ENCODE measurements at regions not wholly inside any gene's neighbourhood (a gene's known extent, or its start where the extent isn't known, plus 50 kb on each side); places are given as distances from the start of the nearest gene placed in this dataset.
"Not testable (repeated sequence)": the region's sequence is repeated elsewhere in the genome, so short reads cannot be mapped to it uniquely, and the experiment has no call there.

- H3K4me1 Mint-ChIP-seq, result no peaks in the 10 kb centered on the region
- H3K27ac Mint-ChIP-seq, result no peak overlapping the region
- no peak overlapping the region for H3K4me3 Mint-ChIP-seq
- H3K36me3 Mint-ChIP-seq, result peaks cover 0 to 5% (median 0%) of the 10 kb centered on the region in 3 donors
- peaks cover 0 to 2% (median 0%) of the 10 kb centered on the region in 5 donors for H3K27me3 Mint-ChIP-seq
- peaks cover 0 to 8% (median 0%) of the 10 kb centered on the region in 9 donors for H3K9me3 Mint-ChIP-seq
- DNase-seq, result no peak
- no peak for ATAC-seq
- POLR2A ChIA-PET, result no interaction called here
Measured at GRCh38 chr3:153356908-153357307, 194.9 kb downstream of the RAP2B start.

- no peak for ATAC-seq
- no peaks in the 10 kb centered on the region for H3K4me1 Mint-ChIP-seq
- H3K9me3 Mint-ChIP-seq, result peaks cover 0 to 10% (median 0%) of the 10 kb centered on the region in 9 donors
- H3K27ac Mint-ChIP-seq, result no peak overlapping the region
- no peak overlapping the region for H3K4me3 Mint-ChIP-seq
- H3K27me3 Mint-ChIP-seq, result no peaks in the 10 kb centered on the region
- DNase-seq, result no peak
- H3K36me3 Mint-ChIP-seq, result peaks cover 0 to 5% (median under 1%) of the 10 kb centered on the region in 3 donors
- POLR2A ChIA-PET, result no interaction called here
Measured at GRCh38 chr3:153357436-153357835, 195.4 kb downstream of the RAP2B start.

GRCh38 chr3:153369561-153370374 lies 207.7 kb downstream of the RAP2B start:
- Mint-ChIP-seq H3K9me3 (peaks cover 2 to 21% (median 10%) of the 10 kb centered on the region in 9 donors), H3K4me1 (peaks cover under 1 to 9% (median 3%) of the 10 kb centered on the region in 4 donors), H3K4me3 (no peak overlapping the region), H3K27me3 (peaks cover 0 to 2% (median 0%) of the 10 kb centered on the region in 5 donors), H3K36me3 (peaks cover 0 to 20% (median 18%) of the 10 kb centered on the region in 3 donors), H3K27ac (no peak overlapping the region)
- DNase-seq, result no peak
- POLR2A ChIA-PET, result interaction anchor here (0.6 kb wide), 1 partner anchor 185 kb away, joined by 3 read pairs; no protein-coding TSS in a partner anchor
- ATAC-seq, result no peak

GRCh38 chr3:153370680-153371079 lies 208.7 kb downstream of the RAP2B start:
- Mint-ChIP-seq H3K27ac (no peak overlapping the region), H3K4me3 (no peak overlapping the region), H3K9me3 (peaks cover 0 to 13% (median 3%) of the 10 kb centered on the region in 9 donors), H3K36me3 (peaks cover 0 to 14% (median 12%) of the 10 kb centered on the region in 3 donors), H3K4me1 (peaks cover 2 to 11% (median 5%) of the 10 kb centered on the region in 4 donors), H3K27me3 (peaks cover 0 to 2% (median 0%) of the 10 kb centered on the region in 5 donors)
- DNase-seq (no peak), ATAC-seq (no peak)
- POLR2A ChIA-PET, result no interaction called here

GRCh38 chr3:153372326-153372725 lies 210.3 kb downstream of the RAP2B start:
- POLR2A ChIA-PET, result no interaction called here
- Mint-ChIP-seq H3K4me1 (peaks cover 2 to 11% (median 5%) of the 10 kb centered on the region in 4 donors), H3K36me3 (peaks cover 0 to 5% (median 0%) of the 10 kb centered on the region in 3 donors)

GRCh38 chr3:153373606-153374005 lies 211.6 kb downstream of the RAP2B start:
- Mint-ChIP-seq H3K27ac (no peak overlapping the region), H3K9me3 (peaks cover 0 to 4% (median 0%) of the 10 kb centered on the region in 9 donors), H3K27me3 (peaks cover 0 to 2% (median 2%) of the 10 kb centered on the region in 5 donors), H3K36me3 (peaks cover 0 to 5% (median 0%) of the 10 kb centered on the region in 3 donors), H3K4me3 (no peak overlapping the region), H3K4me1 (peaks cover 2 to 11% (median 5%) of the 10 kb centered on the region in 4 donors)
- POLR2A ChIA-PET, result no interaction called here
- DNase-seq (no peak), ATAC-seq (no peak)

More at GRCh38 chr3:153372326-153372725, 210.3 kb downstream of the RAP2B start:
- Mint-ChIP-seq H3K27me3 (peaks cover 0 to 2% (median 2%) of the 10 kb centered on the region in 5 donors), H3K4me3 (no peak overlapping the region), H3K9me3 (peaks cover 0 to 4% (median 0%) of the 10 kb centered on the region in 9 donors), H3K27ac (no peak overlapping the region)
- no peak for DNase-seq
- no peak for ATAC-seq

GRCh38 chr3:153378366-153378765 lies 216.3 kb downstream of the RAP2B start:
- H3K36me3 Mint-ChIP-seq, H3K27ac Mint-ChIP-seq, H3K9me3 Mint-ChIP-seq, POLR2A ChIA-PET, H3K4me3 Mint-ChIP-seq, ATAC-seq, H3K4me1 Mint-ChIP-seq, DNase-seq, H3K27me3 Mint-ChIP-seq: not testable (repeated sequence)

GRCh38 chr3:153379516-153379915 lies 217.5 kb downstream of the RAP2B start:
- peaks cover 0 to 2% (median 0%) of the 10 kb centered on the region in 5 donors for H3K27me3 Mint-ChIP-seq
- no peak for DNase-seq
- no peak overlapping the region for H3K27ac Mint-ChIP-seq
- no peak overlapping the region for H3K4me3 Mint-ChIP-seq
- H3K36me3 Mint-ChIP-seq, result no peaks in the 10 kb centered on the region
- POLR2A ChIA-PET, result no interaction called here
- H3K4me1 Mint-ChIP-seq, result peaks cover 2 to 11% (median 3%) of the 10 kb centered on the region in 4 donors
- no peak for ATAC-seq
- peaks cover 0 to 3% (median 0%) of the 10 kb centered on the region in 9 donors for H3K9me3 Mint-ChIP-seq

GRCh38 chr3:153385343-153385742 lies 223.3 kb downstream of the RAP2B start:
- no peak overlapping the region for H3K4me3 Mint-ChIP-seq
- H3K36me3 Mint-ChIP-seq, result no peaks in the 10 kb centered on the region
- ATAC-seq (peak; percentile 44 to 74), DNase-seq (peak in 3 of 10 donors; percentile 3 to 44 (median 32))
- peaks cover 0 to 15% (median 9%) of the 10 kb centered on the region in 4 donors for H3K4me1 Mint-ChIP-seq
- no peaks in the 10 kb centered on the region for H3K9me3 Mint-ChIP-seq
- H3K27me3 Mint-ChIP-seq, result no peaks in the 10 kb centered on the region
- POLR2A ChIA-PET, result interaction anchor here (0.5 to 1.0 kb wide), 2 partner anchors 220 to 338 kb away, joined by 3 to 5 read pairs; no protein-coding TSS in a partner anchor
- peak overlapping the region in 3 of 10 donors; percentile 4 to 65 (median 36) for H3K27ac Mint-ChIP-seq

GRCh38 chr3:153392363-153392762 lies 230.3 kb downstream of the RAP2B start:
- ATAC-seq, result no peak
- no peak for DNase-seq
- no peak overlapping the region for H3K4me3 Mint-ChIP-seq
- no peaks in the 10 kb centered on the region for H3K4me1 Mint-ChIP-seq
- H3K36me3 Mint-ChIP-seq, result peaks cover 0 to 28% (median 23%) of the 10 kb centered on the region in 3 donors
- POLR2A ChIA-PET, result no interaction called here
- no peak overlapping the region for H3K27ac Mint-ChIP-seq
- H3K27me3 Mint-ChIP-seq, result no peaks in the 10 kb centered on the region
- H3K9me3 Mint-ChIP-seq, result peaks cover 8 to 42% (median 26%) of the 10 kb centered on the region in 9 donors

- DNase-seq, result no peak
- POLR2A ChIA-PET, result no interaction called here
- Mint-ChIP-seq H3K4me1 (peaks cover 4 to 7% (median 5%) of the 10 kb centered on the region in 4 donors), H3K27me3 (no peaks in the 10 kb centered on the region), H3K27ac (no peak overlapping the region), H3K36me3 (peaks cover 0 to 28% (median 23%) of the 10 kb centered on the region in 3 donors), H3K4me3 (no peak overlapping the region), H3K9me3 (peaks cover 8 to 42% (median 26%) of the 10 kb centered on the region in 9 donors)
- no peak for ATAC-seq
Measured at GRCh38 chr3:153394017-153394416, 232.0 kb downstream of the RAP2B start.

GRCh38 chr3:153396581-153396980 lies 234.6 kb downstream of the RAP2B start:
- Mint-ChIP-seq H3K9me3 (peaks cover 8 to 35% (median 25%) of the 10 kb centered on the region in 9 donors), H3K4me3 (no peak overlapping the region), H3K27ac (no peak overlapping the region), H3K4me1 (peaks cover 10 to 24% (median 23%) of the 10 kb centered on the region in 4 donors), H3K27me3 (no peaks in the 10 kb centered on the region), H3K36me3 (peaks cover 0 to 28% (median 23%) of the 10 kb centered on the region in 3 donors)
- POLR2A ChIA-PET, result no interaction called here
- DNase-seq (no peak), ATAC-seq (no peak)

GRCh38 chr3:153397794-153398193 lies 235.8 kb downstream of the RAP2B start:
- H3K36me3 Mint-ChIP-seq, result peaks cover 0 to 22% (median 16%) of the 10 kb centered on the region in 3 donors
- POLR2A ChIA-PET, result no interaction called here
- no peaks in the 10 kb centered on the region for H3K27me3 Mint-ChIP-seq
- ATAC-seq (no peak), DNase-seq (no peak)
- peaks cover 5 to 25% (median 19%) of the 10 kb centered on the region in 9 donors for H3K9me3 Mint-ChIP-seq
- no peak overlapping the region for H3K27ac Mint-ChIP-seq
- H3K4me1 Mint-ChIP-seq, result peaks cover 10 to 24% (median 23%) of the 10 kb centered on the region in 4 donors
- no peak overlapping the region for H3K4me3 Mint-ChIP-seq
